HG03025 (cell line): ENCODE measurements at regions not wholly inside any gene's neighbourhood (a gene's known extent, or its start where the extent isn't known, plus 50 kb on each side); places are given as distances from the start of the nearest gene placed in this dataset.

Source experiments
- ATAC-seq: cut with Tn5 transposase; IDR thresholded peaks from one replicate; pipeline ENCODE4 v1.9.1; 2021; ENCODE audit warnings: mild to moderate bottlenecking, moderate library complexity; ENCODE audit not compliant: unreplicated experiment, low FRiP score

DNA sequence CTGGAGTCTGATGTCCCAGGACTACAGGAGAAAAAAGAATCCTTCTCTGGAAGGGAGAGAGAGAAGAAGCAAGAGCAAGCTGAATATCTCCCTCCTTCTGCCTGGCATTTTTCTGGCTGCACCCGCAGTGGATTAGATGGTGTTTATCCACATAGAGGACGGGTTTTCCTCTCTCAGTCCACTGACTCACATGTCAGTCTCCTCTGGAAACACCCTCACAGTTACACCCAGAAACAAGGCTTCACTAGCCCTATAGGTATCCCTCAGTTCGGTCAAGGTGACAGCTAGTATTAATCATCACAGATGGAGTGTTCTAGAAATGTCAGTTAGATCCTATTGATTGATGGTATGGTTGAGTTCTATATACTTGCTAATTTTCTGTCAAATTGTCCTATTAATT, 87.9 kb downstream of the RHOU start:
- no peak for ATAC-seq

- ATAC-seq = no peak
Observed at GRCh38 chr1:228824366-228824765, 89.1 kb downstream of the RHOU start.

- ATAC-seq = no peak
Observed at GRCh38 chr1:228825041-228825440, 89.8 kb downstream of the RHOU start.

GRCh38 chr1:228825840-228826484, 90.7 kb downstream of the RHOU start:
- ATAC-seq = no peak

DNA sequence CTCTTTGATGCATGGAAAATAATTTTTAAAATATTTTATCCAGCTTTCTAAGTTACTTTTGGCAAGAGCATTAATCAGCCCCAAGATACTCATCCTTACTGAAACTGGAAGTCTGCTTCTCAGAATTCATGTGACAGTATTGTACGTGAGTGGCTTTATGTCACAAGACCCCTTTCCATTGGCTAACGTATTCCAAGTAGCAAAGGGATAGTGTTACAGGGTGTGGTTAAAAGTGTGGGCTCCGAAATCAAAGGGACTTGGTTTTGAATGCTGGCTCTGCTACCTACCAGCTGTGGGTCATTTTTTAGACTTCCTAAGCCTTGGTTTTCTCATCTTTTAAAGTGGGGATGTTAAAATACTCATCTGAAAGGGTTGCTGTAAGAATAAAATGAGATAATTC, 91.7 kb downstream of the RHOU start:
- ATAC-seq = no peak

DNA sequence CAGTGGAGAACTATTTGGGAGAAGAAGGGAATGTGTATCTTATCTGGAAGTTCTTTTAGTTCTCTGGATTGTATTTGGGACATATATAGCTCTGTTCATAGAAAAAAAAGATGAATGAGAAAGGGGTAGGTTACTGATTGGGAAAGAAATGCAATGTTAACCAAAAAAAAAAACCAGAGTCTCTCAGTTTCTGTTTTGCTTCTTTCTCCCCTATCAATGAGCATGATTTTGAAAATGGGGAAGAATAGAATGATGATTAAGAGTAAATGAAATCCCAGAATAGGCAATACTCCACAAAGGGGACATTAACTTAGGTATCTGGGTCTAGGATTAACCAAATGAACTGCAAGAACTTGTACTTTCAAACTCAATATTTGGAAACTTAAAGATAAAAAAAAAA, 92.9 kb downstream of the RHOU start:
- ATAC-seq = no peak

GRCh38 chr1:228830185-228830953, 95.1 kb downstream of the RHOU start:
- ATAC-seq = no peak

- ATAC-seq = no peak
Observed at GRCh38 chr1:228830954-228831481, 95.7 kb downstream of the RHOU start.

- ATAC-seq = no peak
Observed at GRCh38 chr1:228833911-228834688, 98.8 kb downstream of the RHOU start.

GRCh38 chr1:228835456-228835855, 100.2 kb downstream of the RHOU start:
- no peak for ATAC-seq

DNA sequence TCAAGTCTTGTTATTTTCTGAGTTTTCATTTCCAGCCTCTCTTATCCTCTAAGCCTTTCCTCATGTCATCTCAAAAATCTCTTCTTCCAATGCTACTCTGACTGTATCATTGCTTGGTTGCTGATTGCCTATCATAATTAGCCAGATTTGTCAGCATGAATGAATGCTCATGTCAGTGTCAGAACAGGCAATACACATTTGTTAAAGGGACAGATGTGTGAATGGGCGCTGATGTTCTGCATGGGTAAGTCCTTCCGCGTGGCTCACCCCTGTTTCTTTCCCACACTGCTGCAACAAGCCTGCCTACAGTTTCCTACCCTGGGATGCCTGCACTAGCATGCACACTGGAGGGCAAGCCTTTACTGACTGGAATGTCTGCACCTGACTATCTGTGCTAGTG, 100.6 kb downstream of the RHOU start:
- ATAC-seq = no peak

GRCh38 chr1:228836427-228836826, 101.1 kb downstream of the RHOU start:
- ATAC-seq = no peak

GRCh38 chr1:228837032-228837431, 101.8 kb downstream of the RHOU start:
- ATAC-seq = no peak

GRCh38 chr1:228837817-228838716, 102.8 kb downstream of the RHOU start:
- no peak for ATAC-seq

- ATAC-seq = no peak
Observed at GRCh38 chr1:228838717-228839500, 103.6 kb downstream of the RHOU start.

- no peak for ATAC-seq
Observed at GRCh38 chr1:228839656-228840055, 104.4 kb downstream of the RHOU start.

DNA sequence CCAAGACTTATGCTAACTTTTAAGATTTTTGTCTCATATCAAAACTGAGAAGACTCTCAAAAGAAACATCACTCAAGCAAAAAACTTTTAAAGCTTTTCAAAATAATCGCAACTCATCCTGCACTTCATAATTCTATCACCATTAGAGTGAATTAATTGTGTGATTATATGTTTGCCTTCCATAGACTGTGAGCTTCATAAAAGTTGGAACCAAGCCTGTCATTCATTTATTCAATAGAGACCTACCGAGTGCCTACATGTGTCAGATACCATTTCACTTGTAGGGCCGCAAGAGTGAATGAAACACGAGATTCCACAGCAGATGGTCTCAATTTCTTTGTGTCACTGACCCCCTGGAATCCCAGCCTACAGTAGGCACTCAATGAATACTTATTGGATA, 106.4 kb downstream of the RHOU start:
- ATAC-seq = no peak

DNA sequence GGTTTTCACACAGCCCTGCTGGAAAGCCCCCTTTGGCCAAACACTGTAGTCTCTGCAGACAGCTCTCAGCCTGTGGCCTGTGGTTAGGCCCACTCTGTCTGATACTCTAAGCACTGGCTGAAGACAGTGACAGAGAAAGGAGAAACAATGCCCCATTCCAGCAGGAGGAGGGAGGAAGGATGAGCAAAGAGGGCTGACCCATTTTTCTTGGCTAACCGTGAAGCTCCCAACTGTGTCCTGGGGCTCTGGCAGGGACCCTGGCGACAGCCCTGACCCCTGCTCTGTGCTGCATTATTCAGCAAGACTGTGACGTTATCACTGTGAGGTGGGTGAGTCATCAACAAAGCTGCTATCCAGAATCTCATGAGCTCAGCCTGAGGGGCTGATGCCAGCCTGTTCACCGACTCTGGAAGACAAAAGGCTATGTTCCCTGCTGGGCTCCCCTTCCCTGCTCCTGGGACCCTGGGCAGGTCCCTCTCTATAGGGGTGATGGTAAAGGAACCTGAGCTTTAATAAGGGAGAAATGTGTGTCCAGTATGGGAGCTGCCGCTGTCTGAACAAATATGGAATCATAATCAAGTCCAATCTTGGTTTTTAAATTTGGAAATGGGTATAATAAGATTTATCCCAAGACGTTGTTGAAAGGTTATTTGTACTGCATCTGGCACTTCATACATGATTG, 107.0 kb downstream of the RHOU start:
- no peak for ATAC-seq

- no peak for ATAC-seq
Observed at GRCh38 chr1:228845101-228845500, 109.8 kb downstream of the RHOU start.
